Endodermal cell (in vitro differentiated cells): ENCODE measurements at regions not wholly inside any gene's neighbourhood (a gene's known extent, or its start where the extent isn't known, plus 50 kb on each side); places are given as distances from the start of the nearest gene placed in this dataset.

Experiments used
- DNase-seq: peaks from one replicate; pipeline ENCODE4 v3.0.0-alpha.2; 2017
- H3K27ac ChIP-seq: 2 replicates; pipeline ENCODE4 v1.5.1; 2013; ENCODE audit warnings: mild to moderate bottlenecking, low read depth, low read length, moderate library complexity
- H3K27me3 ChIP-seq: 2 replicates; pipeline ENCODE4 v1.6.1; 2013; ENCODE audit warnings: mild to moderate bottlenecking, low read length, moderate library complexity; ENCODE audit not compliant: insufficient read depth, control insufficient read depth, poor library complexity, severe bottlenecking
- H3K36me3 ChIP-seq: 2 replicates; pipeline ENCODE4 v1.7.0; 2013; ENCODE audit warnings: mild to moderate bottlenecking, low read length, moderate library complexity; ENCODE audit not compliant: control insufficient read depth, insufficient read depth
- H3K4me1 ChIP-seq: one replicate; pipeline ENCODE4 v1.7.0; 2013; ENCODE audit warnings: low read length; ENCODE audit not compliant: control insufficient read depth, insufficient read depth
- H3K4me3 ChIP-seq: 2 replicates; pipeline ENCODE4 v1.5.1; 2013; ENCODE audit warnings: mild to moderate bottlenecking, low read length, moderate library complexity
- H3K9ac ChIP-seq: 2 replicates; pipeline ENCODE4 v1.6.1; 2013; ENCODE audit warnings: mild to moderate bottlenecking, low read length, moderate library complexity; ENCODE audit not compliant: poor library complexity, severe bottlenecking; ENCODE audit errors: extremely low read depth
- H3K9me3 ChIP-seq: 2 replicates; pipeline ENCODE4 v1.6.1; 2013; ENCODE audit warnings: mild to moderate bottlenecking, low read length, moderate library complexity; ENCODE audit not compliant: control insufficient read depth
- H3K27ac Mint-ChIP-seq: 2 replicates; pipeline ENCODE4 v1.8.0; 2020; ENCODE audit warnings: mixed read lengths
- H3K27me3 Mint-ChIP-seq: 2 replicates; pipeline ENCODE4 v1.8.0; 2021; ENCODE audit warnings: mild to moderate bottlenecking, mixed read lengths; ENCODE audit not compliant: insufficient read depth
- H3K36me3 Mint-ChIP-seq: 2 replicates; pipeline ENCODE4 v1.8.0; 2020; ENCODE audit warnings: low read depth, mixed read lengths
- H3K4me1 Mint-ChIP-seq: 2 replicates; pipeline ENCODE4 v1.8.0; 2020; ENCODE audit warnings: mixed read lengths
- H3K4me3 Mint-ChIP-seq: 2 replicates; pipeline ENCODE4 v1.8.0; 2020; ENCODE audit warnings: mild to moderate bottlenecking, moderate library complexity, mixed read lengths
- H3K9me3 Mint-ChIP-seq: 2 replicates; pipeline ENCODE4 v1.8.0; 2020; ENCODE audit warnings: mild to moderate bottlenecking, mixed read lengths
- WGBS, 2 experiments: methylation state at CpG; one replicate each; pipeline versions ENCODE4 v1.1.5 to v1.1.7; 2013; ENCODE audit warnings: missing lambda C conversion rate in 2 of 2, mixed read lengths in 1 of 2; ENCODE audit not compliant: insufficient coverage in 1 of 2, insufficient read length in 1 of 2; 5-methylcytosine and 5-hydroxymethylcytosine counted together
- TF ChIP-seq, protein P1 (sequence below): fragments of 200-600 bp; sonication (generic); conservative IDR thresholded peaks from 2 replicates; pipeline ENCODE4 v1.5.0; 2021; ENCODE audit warnings: antibody characterized with exemption, mild to moderate bottlenecking

- TF ChIP-seq, protein P1, sequence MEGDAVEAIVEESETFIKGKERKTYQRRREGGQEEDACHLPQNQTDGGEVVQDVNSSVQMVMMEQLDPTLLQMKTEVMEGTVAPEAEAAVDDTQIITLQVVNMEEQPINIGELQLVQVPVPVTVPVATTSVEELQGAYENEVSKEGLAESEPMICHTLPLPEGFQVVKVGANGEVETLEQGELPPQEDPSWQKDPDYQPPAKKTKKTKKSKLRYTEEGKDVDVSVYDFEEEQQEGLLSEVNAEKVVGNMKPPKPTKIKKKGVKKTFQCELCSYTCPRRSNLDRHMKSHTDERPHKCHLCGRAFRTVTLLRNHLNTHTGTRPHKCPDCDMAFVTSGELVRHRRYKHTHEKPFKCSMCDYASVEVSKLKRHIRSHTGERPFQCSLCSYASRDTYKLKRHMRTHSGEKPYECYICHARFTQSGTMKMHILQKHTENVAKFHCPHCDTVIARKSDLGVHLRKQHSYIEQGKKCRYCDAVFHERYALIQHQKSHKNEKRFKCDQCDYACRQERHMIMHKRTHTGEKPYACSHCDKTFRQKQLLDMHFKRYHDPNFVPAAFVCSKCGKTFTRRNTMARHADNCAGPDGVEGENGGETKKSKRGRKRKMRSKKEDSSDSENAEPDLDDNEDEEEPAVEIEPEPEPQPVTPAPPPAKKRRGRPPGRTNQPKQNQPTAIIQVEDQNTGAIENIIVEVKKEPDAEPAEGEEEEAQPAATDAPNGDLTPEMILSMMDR = no peak
- Mint-ChIP-seq H3K27me3 (no peaks in the 10 kb centered on the region), H3K27ac (no peak overlapping the region), H3K4me1 (no peaks in the 10 kb centered on the region), H3K4me3 (no peak overlapping the region), H3K36me3 (peaks cover 13% of the 10 kb centered on the region), H3K9me3 (peaks cover 10% of the 10 kb centered on the region)
- Histone ChIP-seq H3K4me1 (no peaks in the 10 kb centered on the region), H3K36me3 (no peaks in the 10 kb centered on the region), H3K4me3 (no peak overlapping the region), H3K9me3 (no peaks in the 10 kb centered on the region), H3K27ac (no peak overlapping the region), H3K27me3 (no peaks in the 10 kb centered on the region), H3K9ac (no peak overlapping the region)
- no peak for DNase-seq
- 83 to 91% methylated on average over 1 of the region's 1 CpG for WGBS, 2 experiments
Measured at GRCh38 chr14:47822326-47822725, 146.9 kb upstream of the MDGA2 start.

DNA sequence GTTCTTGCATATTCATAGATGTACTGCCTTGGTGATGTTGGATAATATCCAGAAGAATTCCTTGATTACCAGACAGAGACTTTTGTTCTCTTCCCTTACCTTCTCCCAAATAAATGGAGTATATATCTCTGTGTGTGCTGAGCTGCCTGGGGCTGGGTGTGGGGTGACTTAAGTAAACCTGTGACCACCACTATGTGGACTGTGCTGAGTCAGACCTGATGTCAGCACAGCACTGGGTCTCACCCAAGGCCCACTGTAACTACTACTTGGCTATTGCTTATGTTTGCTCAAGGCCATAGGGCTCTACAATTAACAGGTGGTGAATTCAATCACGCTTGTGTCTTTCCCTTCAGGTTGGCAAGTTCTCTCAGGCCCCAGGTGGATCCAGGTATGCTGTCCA, 145.7 kb upstream of the MDGA2 start:
- Mint-ChIP-seq H3K27me3 (no peaks in the 10 kb centered on the region), H3K36me3 (peaks cover 17% of the 10 kb centered on the region), H3K27ac (no peak overlapping the region), H3K4me3 (no peak overlapping the region), H3K4me1 (no peaks in the 10 kb centered on the region), H3K9me3 (peaks cover 22% of the 10 kb centered on the region)
- 87 to 100% methylated on average over 1 of the region's 1 CpG for WGBS, 2 experiments
- Histone ChIP-seq H3K9me3 (peaks cover 7% of the 10 kb centered on the region), H3K36me3 (no peaks in the 10 kb centered on the region), H3K27ac (no peak overlapping the region), H3K9ac (no peak overlapping the region), H3K27me3 (no peaks in the 10 kb centered on the region), H3K4me1 (no peaks in the 10 kb centered on the region), H3K4me3 (no peak overlapping the region)
- TF ChIP-seq, protein P1 = no peak
- no peak for DNase-seq

DNA sequence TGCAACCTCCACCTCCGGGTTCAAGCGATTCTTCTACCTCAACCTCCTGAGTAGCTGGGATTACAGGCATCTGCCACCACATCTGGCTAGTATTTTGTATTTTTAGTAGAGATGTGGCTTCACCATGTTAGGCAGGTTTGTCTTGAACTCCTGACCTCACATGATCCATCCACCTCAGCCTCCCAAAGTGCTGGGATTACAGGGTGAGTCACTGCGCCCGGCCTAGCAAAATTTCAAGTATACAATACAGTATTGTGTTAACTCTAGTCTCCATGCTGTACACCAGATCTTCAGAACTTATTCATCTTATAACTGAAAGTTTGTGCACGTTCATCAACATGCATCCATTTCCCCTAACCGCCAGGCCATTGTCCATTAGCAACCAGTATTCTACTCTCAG, 115.1 kb upstream of the MDGA2 start:
- Histone ChIP-seq H3K4me3 (no peak overlapping the region), H3K27me3 (no peaks in the 10 kb centered on the region), H3K9me3 (no peaks in the 10 kb centered on the region), H3K36me3 (no peaks in the 10 kb centered on the region), H3K27ac (no peak overlapping the region), H3K4me1 (no peaks in the 10 kb centered on the region), H3K9ac (no peak overlapping the region)
- Mint-ChIP-seq H3K4me1 (peaks cover 8% of the 10 kb centered on the region), H3K9me3 (no peaks in the 10 kb centered on the region), H3K36me3 (peaks cover 24% of the 10 kb centered on the region), H3K27me3 (no peaks in the 10 kb centered on the region), H3K4me3 (no peak overlapping the region), H3K27ac (no peak overlapping the region)
- no peak for DNase-seq
- 95 to 100% methylated on average over 2 to 6 of the region's 6 CpGs for WGBS, 2 experiments
- TF ChIP-seq, protein P1 = no peak
